Panc1 (cell line): ENCODE measurements at regions not wholly inside any gene's neighbourhood (a gene's known extent, or its start where the extent isn't known, plus 50 kb on each side); places are given as distances from the start of the nearest gene placed in this dataset.

Experiments
- ATAC-seq: fragments of 200-7000 bp; cut with Tn5 transposase; 2 replicates; pipeline ENCODE4 v1.9.1; 2020; ENCODE audit warnings: mild to moderate bottlenecking, moderate library complexity
- BruUV-seq: library from RNA; stranded (reverse); fragments of 400-500 nt; replicated peaks from 2 replicates; lab custom pipeline; 2021; lab: Mats Ljungman, UMichigan
- CTCF ChIA-PET: fragments of 300-600 bp; sonication (Branson Sonifier 250); formaldehyde crosslinking; loops from one replicate; lab custom pipeline; 2022; ENCODE audit warnings: antibody characterized with exemption; lab: Charles Lee
- POLR2A ChIA-PET: fragments of 300-600 bp; sonication (Branson Sonifier 250); formaldehyde crosslinking; loops from one replicate; lab custom pipeline; 2022; ENCODE audit warnings: antibody characterized with exemption; lab: Charles Lee
- DNase-seq: peaks from one replicate; pipeline ENCODE4 v3.0.0-alpha.2; 2010; ENCODE audit warnings: low read depth, low spot score
- H3K27ac ChIP-seq: 2 replicates; pipeline ENCODE4 v1.5.1; 2011; ENCODE audit warnings: mild to moderate bottlenecking, low read length, inconsistent platforms
- H3K27me3 ChIP-seq: fragments of 200-500 bp; sonication (Bioruptor generic); 2 replicates; pipeline ENCODE4 v1.6.0; 2014; ENCODE audit warnings: low read length, inconsistent platforms; ENCODE audit not compliant: control insufficient read depth, insufficient read depth
- H3K36me3 ChIP-seq: fragments of 200-500 bp; sonication (Bioruptor generic); 2 replicates; pipeline ENCODE4 v1.5.1; 2014; ENCODE audit warnings: inconsistent platforms, mild to moderate bottlenecking, low read length, moderate library complexity; ENCODE audit not compliant: control insufficient read depth, insufficient read depth
- H3K4me1 ChIP-seq: 2 replicates; pipeline ENCODE4 v1.5.1; 2011; ENCODE audit warnings: inconsistent platforms, mild to moderate bottlenecking, low read length, moderate library complexity; ENCODE audit not compliant: control insufficient read depth, insufficient read depth
- H3K4me3 ChIP-seq, 2 experiments: 2 replicates each; pipeline ENCODE4 v1.5.1; 2011 to 2012; ENCODE audit warnings: low read depth in 2 of 2, low read length in 2 of 2, mild to moderate bottlenecking in 2 of 2, inconsistent platforms in 1 of 2, moderate library complexity in 1 of 2
- H3K9me3 ChIP-seq: fragments of 200-500 bp; sonication (Bioruptor generic); 2 replicates; pipeline ENCODE4 v1.5.1; 2014; ENCODE audit warnings: low read depth, mild to moderate bottlenecking, inconsistent platforms, low read length, moderate library complexity; ENCODE audit not compliant: control insufficient read depth, insufficient read depth
- CTCF ChIP-seq: fragments of 450-650 bp; IDR thresholded peaks from 2 replicates; pipeline ENCODE4 v1.5.1; 2017; ENCODE audit warnings: mild to moderate bottlenecking
- POLR2AphosphoS5 ChIP-seq: IDR thresholded peaks from 2 replicates; pipeline ENCODE4 v1.6.1; 2012; ENCODE audit warnings: mild to moderate bottlenecking, low read depth, low read length, moderate library complexity
- REST ChIP-seq, 2 experiments: IDR thresholded peaks; 2 replicates each; pipeline ENCODE4 v1.6.1; 2011 to 2012; ENCODE audit warnings: low read depth in 2 of 2, control low read depth in 1 of 2, low read length in 1 of 2, mild to moderate bottlenecking in 1 of 2, moderate library complexity in 1 of 2; ENCODE audit not compliant: insufficient read depth in 1 of 2
- SIN3A ChIP-seq: IDR thresholded peaks from 2 replicates; pipeline ENCODE4 v1.6.1; 2012; ENCODE audit warnings: low read depth, mild to moderate bottlenecking, low read length, moderate library complexity, borderline replicate concordance; ENCODE audit not compliant: insufficient read depth
- TCF7L2 ChIP-seq: IDR thresholded peaks from 2 replicates; pipeline ENCODE4 v1.6.1; 2011; ENCODE audit warnings: mild to moderate bottlenecking, low read depth, low read length, inconsistent platforms
- in situ Hi-C: cut with HindIII; loops from 2 replicates; pipeline ENCODE4 v1.10.0; 2016; ENCODE audit warnings: low sequenced_read_pairs, low pct_unique_long_range_greater_than_20kb
- intact Hi-C: fragments of 100-400 bp; cut with micrococcal nuclease; formaldehyde crosslinking; loops from one replicate; pipeline ENCODE4 v1.10.0; 2022; ENCODE audit not compliant: unreplicated experiment

DNA sequence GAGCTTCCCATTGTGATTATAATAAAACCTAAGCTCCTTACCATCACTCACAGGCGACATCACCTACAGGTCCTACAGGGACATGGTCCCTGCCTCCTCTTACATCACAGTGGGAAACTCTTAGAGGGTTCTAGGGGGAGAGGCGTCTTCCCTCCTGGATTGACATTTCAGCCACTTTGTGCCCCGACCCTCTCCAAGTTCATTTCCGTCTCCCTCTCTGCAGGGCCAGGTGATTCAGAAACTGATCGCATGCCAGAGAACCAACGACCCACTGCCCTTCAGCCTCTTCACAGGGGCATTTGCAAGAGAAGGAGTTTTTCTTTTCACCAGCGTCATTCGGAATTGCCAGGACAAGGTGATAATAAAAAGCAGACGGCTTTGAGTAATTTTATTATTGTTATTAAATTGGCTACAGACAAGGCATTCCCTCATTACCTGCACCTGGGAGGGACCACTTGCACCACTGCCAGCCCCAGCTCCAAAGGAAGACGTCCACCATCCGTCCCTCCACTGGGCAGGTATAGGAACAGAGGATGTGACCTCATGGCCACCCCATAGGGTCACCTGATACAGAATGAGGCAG lies 85.8 kb upstream of the CUX1 start:
- H3K27ac ChIP-seq, result no peak overlapping the region
- H3K4me1 ChIP-seq, result no peaks in the 10 kb centered on the region
- POLR2A ChIA-PET, result no interaction called here
- no peak for TF ChIP-seq POLR2AphosphoS5
- TF ChIP-seq SIN3A, result no peak
- TF ChIP-seq TCF7L2, result no peak
- TF ChIP-seq REST (IDR thresholded peaks at IDR 0.05; ENCODE audit: insufficient read depth in 1 of 2, low read depth in 2 of 2, low read length in 1 of 2), result no peak
- ATAC-seq (no peak), DNase-seq (no peak)
- BruUV-seq, result no TSS peak
- no peaks in the 10 kb centered on the region for H3K27me3 ChIP-seq
- no peaks in the 10 kb centered on the region for H3K9me3 ChIP-seq
- H3K4me3 ChIP-seq, result no peak overlapping the region
- intact Hi-C loops (no loop called here), in situ Hi-C loops (no loop called here)
- CTCF ChIA-PET, result no interaction called here
- no peaks in the 10 kb centered on the region for H3K36me3 ChIP-seq

GRCh38 chr7:101733713-101734475 lies 83.5 kb upstream of the CUX1 start:
- no peak for TF ChIP-seq REST (IDR thresholded peaks at IDR 0.05; ENCODE audit: insufficient read depth in 1 of 2, low read depth in 2 of 2, low read length in 1 of 2)
- TF ChIP-seq SIN3A, result no peak
- TF ChIP-seq CTCF, result no peak
- TF ChIP-seq POLR2AphosphoS5, result no peak
- TF ChIP-seq TCF7L2, result no peak
- Histone ChIP-seq H3K27me3 (no peaks in the 10 kb centered on the region), H3K27ac (no peak overlapping the region), H3K9me3 (no peaks in the 10 kb centered on the region), H3K36me3 (no peaks in the 10 kb centered on the region), H3K4me3 (no peak overlapping the region), H3K4me1 (no peaks in the 10 kb centered on the region)
- ATAC-seq, result no peak
- no peak for DNase-seq
- in situ Hi-C loops (no loop called here), intact Hi-C loops (no loop called here)
- ChIA-PET POLR2A (interaction anchor here (0.6 to 0.7 kb wide), 2 partner anchors 73 to 371 kb away, joined by 3 to 10 read pairs; no protein-coding TSS in a partner anchor), CTCF (no interaction called here)
- no TSS peak for BruUV-seq
